K562 (cell line): ENCODE measurements at regions not wholly inside any gene's neighbourhood (a gene's known extent, or its start where the extent isn't known, plus 50 kb on each side); places are given as distances from the start of the nearest gene placed in this dataset.

Source experiments
- CREB1 ChIP-seq, 2 experiments: sonication (generic) in 1 of 2; formaldehyde crosslinking in 1 of 2; IDR thresholded peaks; 2 replicates each; pipeline versions ENCODE4 v1.6.1 to v1.8.0; 2012 to 2022; ENCODE audit warnings: inconsistent platforms in 1 of 2, mild to moderate bottlenecking in 1 of 2, missing genetic modification reagents in 1 of 2, moderate library complexity in 1 of 2
- E2F4 ChIP-seq: sonication (generic); formaldehyde crosslinking; IDR thresholded peaks from 2 replicates; pipeline ENCODE4 v1.8.0; 2022; ENCODE audit warnings: mild to moderate bottlenecking, low read depth, missing genetic modification reagents
- XRCC5 ChIP-seq: fragments of 200-400 bp; formaldehyde crosslinking; IDR thresholded peaks from 2 replicates; pipeline ENCODE4 v1.6.1; 2017; ENCODE audit warnings: low read depth, mild to moderate bottlenecking, low read length

GRCh38 chr4:178333355-178333754 is 891.1 kb upstream of the AGA start:
- TF ChIP-seq XRCC5 (no peak), CREB1 (IDR thresholded peaks at IDR 0.05) (no peak), CREB1 (CRISPR knock-in tag; IDR thresholded peaks at IDR 0.05) (no peak), E2F4 (CRISPR knock-in tag) (no peak)
